Inflammatory macrophage treated with lipopolysaccharide for 1 hour (primary cell): ENCODE measurements at regions not wholly inside any gene's neighbourhood (a gene's known extent, or its start where the extent isn't known, plus 50 kb on each side); places are given as distances from the start of the nearest gene placed in this dataset.

Source experiments
- DNase-seq, 2 donors: peaks; one replicate each; pipeline ENCODE4 v3.0.0-alpha.2; 2020 to 2022

DNA sequence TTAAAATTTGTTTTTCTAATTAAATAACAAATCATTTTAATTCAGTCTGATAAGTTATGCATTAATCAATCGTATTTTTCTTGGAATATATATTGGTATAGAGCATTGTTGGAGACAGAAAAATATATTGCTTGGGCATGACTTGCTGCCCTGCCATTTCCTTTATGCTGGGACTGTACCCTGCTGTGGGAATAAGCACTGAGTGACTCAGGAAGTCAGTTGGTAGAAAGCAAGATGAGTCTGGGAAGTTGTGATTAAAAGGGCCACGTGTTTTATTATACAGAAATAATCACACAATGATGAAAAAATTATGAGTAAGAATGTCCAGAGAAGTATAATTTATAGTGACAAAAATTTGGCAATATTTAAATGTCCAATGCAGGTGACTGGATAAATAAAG is 139.5 kb downstream of the KIF18A start:
- no peak for DNase-seq

DNA sequence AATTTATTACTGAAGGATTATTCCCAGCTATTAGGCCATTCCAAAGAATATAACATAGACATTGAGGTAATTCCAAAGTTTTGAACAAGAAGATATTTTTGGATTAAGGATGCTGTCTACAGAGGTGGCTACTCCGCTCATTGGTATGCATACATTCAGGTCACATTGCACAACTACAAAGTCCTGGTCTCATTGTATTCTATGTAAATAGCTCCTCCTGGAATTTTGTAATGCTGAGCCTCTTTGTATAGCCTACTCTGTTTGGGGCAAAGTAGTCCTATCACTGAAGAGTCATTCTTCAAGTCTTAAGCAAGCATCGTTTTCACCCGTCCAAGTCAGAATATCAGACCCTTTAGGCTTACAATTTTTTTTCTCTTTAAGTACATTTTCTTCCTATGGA is 142.4 kb downstream of the KIF18A start:
- DNase-seq: no peak

DNA sequence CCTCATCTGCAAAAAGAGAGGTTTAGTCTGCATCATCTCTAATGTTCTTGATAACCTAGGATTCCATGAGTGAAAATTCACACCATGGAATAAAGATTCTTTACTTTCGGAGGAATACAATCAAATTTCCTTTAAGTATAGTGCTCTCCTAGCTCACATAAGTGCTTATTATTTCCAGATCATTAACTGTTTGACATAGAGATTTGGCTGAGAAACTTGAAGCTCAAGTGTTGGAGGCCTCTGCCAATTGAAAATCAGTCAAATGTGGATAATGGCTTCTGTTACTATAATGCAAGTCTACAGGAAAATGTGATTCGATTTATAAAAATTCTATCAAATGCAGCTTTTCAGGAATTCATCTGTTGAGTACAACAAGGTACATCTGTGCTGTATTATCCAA is 144.6 kb downstream of the KIF18A start:
- DNase-seq: no peak

DNA sequence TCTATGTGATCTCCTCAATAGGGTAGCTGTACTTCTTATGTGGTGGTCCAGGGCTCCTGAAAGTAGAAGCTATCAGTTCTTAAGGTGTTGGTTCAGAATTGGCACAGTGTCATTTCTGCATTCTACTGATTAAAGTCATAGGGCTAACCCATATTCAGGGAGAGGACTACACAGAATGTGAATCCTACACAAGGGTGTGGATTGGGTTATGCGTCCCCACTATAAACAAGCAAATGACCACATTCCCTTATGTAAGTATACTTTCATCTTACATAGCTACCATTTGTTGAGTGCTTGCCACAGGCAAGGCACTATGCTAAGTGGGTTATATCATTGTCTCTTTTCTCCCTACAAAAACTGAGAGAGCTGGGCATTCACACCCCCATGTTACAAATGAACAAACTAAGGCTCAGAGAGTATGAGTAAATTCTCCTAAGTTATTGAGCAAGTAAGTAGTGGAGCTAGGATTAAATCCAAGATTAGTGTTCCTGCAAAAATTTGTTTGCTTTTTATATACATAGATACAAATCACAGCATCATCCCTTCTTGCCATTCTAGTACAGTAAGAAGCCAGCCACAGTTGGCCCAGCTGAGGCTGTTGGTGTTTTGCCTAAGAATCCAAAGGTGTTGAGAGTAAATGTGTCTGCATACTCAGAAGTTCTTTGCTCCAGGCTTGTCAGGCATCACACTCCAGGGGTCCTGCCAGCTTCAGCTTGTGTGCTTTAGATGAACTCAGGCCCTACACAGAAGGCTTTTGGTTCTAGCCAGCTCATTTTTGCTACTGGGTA is 157.8 kb downstream of the KIF18A start:
- no peak for DNase-seq

DNA sequence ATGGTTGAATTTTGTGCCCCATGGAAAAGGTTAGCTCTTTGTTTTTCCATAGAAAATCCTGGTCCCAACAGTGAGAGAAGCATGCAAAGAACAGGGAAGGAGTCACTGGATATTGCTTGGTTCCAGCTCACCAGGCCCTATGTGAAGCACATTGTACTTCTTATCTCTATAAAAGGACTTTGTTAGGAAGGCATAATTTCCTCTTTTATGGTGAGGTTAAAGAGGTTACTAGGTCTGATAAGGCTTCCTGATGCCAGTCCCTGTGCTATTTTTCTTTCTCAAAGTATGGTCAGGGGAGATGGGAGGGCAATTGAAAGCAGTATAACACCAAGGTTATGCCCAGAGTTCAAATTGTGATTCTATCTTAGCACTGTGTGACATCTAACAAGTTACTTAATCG is 162.6 kb downstream of the KIF18A start:
- no peak for DNase-seq

DNA sequence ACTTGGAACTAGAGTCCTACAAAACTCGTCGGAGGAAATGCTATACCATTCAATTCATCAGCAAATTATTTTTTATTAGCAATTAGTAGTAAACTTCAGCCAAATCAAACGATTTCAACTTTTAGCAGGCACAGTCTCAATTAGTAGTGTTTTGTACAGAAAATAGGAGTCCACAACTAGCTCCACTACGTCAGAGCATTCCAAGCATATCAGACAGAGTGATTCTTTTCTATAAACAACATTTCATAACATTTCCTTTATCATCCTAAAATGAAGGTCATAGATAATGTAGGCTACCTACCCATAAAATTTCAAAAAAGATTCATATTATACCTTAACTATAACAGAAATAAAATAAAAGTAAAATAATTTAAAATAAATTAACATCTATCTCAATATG is 169.9 kb downstream of the KIF18A start:
- DNase-seq: no peak

DNA sequence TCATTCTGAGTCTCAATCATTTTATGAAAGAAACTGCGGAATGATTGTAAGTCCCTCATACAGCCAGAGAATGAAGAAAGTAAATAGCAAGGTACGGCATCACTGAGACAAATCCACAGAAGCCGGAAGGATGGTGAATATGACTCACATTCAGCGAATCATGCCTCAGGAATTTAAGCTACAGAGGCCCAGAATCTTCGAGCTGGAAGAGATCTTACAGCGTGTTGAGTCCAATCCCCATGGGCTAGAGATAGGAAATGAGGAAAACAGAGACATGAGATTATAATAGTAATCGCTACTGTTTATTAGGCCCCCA is 173.2 kb downstream of the KIF18A start:
- DNase-seq: no peak

DNA sequence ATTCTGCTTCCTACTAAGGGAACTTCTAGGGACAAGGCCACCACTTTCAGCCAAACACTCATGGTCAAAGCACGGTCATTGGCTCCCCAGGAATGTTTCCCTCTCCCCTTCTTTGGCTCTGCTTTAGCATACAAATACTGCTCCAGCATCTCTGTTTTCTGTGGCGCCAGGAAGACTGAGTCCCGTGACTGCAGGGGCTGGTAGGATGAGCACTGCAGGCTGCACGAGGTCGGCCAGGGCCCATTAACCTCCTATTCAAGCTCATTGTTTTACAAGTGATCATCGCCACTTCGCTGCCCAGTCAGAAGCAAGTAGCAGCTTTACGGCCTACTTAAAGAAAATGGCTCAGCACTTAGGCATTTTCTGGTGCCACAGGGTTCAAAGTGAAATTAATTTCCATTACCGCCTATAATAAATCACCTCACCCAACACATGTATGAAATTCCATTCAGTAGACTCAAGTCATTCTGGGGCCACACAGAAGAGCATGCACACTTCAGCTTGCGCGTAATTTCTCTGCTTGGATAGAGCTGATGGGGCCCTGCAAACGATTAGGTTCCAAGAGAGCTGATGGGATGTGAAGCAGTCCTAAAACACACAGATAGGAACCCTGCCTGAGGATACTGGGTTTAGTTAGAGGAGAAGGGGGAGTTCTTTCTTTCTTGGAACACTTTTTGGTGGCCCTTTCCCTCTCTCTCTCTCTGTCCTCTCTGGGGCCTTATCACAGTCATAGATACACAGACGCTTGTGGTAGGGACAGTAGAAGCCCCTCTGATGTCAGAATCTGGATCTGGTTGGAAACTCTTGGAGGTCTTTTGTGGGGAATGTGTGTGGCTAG is 173.7 kb downstream of the KIF18A start:
- DNase-seq: no peak

DNA sequence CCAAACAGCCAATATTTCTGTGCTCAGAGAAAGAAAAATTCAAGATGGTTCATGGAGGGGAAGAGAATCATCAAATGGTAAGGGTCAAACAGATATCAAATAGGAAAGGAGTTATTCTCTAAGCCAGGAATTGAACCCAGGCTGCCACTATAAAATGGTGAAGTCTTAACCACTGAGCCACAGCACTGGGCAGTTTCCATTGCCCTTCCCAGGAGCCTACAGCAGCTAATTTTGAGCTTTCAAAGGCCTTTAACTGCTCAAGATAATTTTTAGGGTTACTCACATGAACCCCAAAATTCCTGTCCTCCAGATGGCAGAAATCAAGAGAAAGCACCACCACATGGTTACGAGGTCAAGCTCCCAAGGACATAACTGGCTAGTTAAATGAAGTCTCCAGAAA is 176.2 kb downstream of the KIF18A start:
- no peak for DNase-seq

DNA sequence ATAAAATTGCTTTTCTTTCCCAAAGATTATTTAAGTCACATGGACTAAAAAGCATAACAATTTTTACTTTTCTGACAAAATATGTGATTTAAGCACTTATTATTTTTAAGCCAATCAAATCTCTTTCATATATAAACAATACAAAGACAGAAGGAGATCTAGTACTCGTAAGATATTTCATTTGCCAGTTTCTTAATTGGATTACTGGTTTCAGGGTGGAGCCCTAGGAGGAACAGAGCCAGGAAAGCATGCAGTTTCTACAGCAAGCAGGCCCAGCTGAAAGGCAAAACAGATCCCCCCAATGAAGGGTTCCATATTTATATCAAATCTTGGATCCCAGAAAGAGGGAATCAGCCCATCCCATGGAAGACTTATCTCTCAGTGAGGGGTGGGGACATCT is 177.0 kb downstream of the KIF18A start:
- no peak for DNase-seq

DNA sequence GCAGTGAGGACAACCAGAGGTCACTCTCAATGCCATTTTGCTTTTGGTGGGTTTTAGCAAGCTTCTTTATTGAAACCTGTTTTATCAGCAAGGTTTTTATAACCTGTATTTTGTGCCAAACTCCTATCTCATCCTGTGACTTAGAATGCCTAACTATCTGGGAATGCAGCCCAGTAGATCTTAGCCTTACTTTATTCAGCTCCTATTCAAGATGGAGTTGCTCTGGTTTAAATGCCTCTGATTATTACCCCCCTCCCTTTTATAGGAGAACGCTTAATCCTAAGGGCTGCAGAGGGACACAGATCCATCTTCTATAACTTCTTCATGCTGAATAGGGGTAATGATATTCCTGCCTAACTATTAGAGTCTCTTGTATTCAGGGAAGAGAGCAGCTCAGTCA is 179.1 kb downstream of the KIF18A start:
- no peak for DNase-seq

DNA sequence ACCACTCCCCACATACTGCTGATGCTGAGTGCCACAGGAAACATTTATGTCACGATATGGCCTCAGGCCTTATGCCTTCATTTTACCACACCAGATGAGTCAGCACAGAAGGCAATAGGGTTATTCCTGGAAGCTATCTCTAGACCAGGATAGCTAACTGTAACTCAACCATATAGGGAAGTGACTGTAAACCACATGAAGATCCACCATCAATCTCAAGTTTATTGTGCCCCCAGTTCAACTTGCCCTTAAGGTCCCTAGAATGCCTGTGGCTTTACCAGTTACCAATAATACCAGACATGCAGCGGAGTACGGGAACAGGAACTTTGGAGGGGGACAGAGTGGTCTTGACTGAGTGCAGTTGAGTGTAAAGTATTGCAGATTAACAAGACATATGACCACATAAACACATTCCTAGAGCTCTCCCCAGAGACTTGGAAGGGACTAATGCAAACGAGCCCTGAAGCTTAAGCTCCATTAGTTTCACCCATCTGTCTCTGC is 180.9 kb downstream of the KIF18A start:
- no peak for DNase-seq

DNA sequence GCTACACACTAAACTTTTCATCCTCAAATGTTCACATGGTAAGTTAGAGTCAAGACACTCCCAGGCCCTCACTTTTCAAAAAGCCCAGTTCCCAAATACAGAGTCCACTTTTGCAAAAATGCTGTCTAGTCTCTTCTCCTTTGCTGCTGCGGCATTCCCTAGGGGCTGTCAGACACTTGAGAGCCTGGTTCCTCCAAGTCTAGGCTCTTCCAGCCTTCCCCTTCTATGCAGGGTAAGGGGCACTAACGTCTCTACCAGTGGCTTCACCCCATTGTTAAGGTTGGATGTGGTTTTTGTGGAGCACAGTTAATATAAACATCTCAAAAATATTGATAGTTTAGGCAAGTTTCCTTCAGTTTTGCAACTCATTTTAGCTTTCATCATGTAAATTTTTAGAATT is 181.5 kb downstream of the KIF18A start:
- no peak for DNase-seq

DNA sequence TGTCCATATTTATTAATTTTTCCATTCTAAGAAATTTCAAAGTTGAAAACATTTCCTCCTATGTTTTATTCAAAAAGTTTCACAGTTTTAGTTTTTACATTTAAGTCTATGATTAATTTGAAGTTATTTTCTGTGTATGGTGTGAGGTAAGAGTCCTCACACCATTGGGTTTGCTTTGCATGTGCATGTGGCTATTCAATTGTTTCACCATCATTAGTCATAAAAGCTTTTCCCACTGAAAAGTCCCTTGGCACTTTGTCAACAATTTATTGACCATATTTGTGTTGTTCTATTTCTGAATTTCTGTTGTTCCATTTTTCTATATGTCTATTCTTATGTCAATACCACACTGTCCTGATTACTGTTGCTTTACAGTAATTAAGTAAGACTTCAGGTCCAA is 186.5 kb downstream of the KIF18A start:
- DNase-seq: peak in 1 of 2 donors; percentile 1

DNA sequence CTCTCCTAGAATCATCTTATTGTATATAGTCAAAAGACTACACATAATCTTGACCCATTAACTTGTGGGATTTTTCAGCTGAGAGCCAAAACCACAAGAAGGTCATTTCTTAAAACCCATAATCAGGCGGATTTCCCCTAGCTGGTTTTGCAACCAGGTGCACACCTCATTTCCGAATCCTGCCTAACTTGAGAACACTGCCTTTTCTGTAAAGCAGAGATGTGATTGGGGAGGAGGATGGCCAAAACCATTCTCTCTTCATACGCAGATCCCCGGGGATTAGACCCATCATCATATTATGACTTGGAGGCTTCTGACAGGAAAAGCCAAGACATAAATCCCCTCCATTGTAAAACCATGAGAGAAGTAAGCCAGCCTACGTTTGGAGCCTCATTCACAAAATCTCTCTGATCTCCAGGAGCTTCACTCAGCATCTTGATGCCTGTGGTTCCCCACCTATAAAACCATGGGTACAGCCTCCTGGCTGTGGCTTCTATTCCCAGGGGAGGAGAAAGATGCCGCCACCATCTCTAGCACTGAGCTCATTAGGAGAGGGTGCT is 191.3 kb downstream of the KIF18A start:
- no peak for DNase-seq

DNA sequence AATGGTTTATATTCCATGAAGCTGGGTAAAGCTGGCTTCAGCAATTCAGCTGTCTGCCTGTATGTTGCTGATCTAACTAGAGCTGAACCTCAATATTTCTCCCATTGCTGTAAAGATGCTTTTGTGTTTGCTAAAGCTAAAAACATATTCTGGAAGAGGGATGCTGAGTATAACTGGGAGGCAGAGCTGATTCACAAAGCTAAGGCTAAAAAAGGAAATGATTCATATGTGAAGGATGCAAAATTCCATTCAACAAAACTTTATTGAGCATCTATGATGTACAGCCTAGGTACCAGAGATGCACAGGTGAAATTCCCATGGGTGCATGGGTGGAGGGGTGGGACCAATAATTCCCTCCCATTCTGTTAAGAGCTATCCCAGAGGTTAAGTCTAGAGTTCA is 193.9 kb downstream of the KIF18A start:
- no peak for DNase-seq

DNA sequence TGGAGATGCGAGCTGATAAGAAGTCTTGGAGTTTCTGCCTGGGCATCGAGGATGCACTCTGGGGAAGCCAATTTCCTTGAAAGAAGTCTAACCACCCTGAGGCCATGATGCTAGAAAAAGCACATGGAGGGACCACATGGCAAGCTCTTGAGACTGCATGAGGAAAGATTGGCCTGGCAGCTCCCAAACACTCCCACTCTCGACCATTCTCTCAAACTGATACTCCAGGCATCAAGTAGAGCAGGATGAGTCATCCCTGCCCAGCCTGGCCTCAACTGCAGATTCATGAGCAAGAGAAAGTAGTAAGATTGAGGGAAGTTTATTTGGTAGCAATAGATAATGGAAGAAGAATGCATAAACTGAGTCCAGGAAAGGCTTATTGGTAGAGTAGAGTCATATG is 194.3 kb downstream of the KIF18A start:
- DNase-seq: no peak

DNA sequence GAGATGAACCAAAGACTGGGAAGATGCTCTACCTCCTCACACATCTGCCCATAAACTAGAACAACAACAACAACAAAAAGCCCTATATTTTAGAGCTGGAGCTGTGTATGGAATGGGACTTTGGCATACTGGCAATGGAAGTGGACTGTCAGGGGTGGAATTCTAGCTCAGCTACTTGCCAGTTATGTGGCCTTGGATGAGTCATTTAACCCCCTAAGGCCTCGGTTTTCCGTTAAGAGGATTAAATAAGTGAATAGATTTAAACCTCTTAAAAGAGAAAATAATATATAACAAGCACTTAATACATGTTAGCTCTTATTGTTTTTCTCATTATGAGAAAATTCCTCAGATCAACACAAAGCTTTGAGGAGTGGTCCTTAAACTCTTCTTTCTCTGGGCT is 195.0 kb downstream of the KIF18A start:
- no peak for DNase-seq

DNA sequence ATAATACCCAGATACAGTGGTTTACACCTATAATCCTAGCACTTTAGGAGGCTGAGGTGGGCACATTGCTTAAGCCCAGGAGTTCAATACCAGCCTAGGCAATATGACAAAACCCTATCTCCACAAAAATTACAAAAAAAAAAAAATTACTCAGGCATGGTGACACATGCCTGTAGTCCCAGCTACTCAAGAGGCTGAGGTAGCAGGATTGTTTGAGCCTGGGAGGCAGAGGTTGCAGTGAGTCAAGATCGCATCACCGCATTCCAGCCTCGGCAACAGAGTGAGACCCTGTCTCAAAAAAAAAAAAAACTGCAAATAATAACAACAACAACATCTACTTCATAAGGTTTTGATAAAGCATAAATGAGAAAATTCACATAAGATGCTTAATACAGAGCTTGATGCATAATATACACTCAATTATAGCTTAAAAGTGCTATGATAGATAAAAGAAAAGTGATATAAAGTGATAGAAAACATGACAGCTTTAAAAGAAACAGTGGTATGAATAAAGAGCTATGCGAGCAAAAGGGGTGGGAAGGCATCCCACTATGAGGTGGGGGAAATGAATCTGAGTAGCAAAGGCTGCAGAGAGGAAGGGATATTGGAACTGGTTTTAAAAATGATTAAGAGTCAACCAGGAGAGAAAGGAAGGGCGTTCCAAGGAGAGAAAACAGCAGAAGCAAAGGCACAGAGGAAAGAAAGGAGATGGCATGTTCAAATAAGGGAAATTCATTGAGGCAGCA is 197.6 kb downstream of the KIF18A start:
- no peak for DNase-seq

DNA sequence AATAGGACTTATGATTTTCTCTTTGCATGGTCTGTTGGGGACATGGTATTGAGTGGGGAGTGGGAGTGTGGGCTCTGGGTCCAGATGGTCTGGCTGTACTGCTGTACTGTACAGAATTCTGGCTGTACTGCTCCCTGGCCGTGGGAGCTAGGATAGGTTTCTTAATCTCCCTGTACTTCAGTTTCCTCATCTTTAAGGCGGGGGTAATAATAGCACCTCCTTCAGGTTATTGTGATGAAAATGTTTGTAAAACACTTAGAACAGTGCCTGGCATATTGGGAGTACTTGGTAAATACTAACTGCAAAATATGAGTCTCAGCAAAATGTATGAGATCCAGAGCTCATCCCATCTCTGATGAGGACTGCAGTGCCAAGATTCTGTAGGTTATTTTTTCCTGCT is 198.6 kb downstream of the KIF18A start:
- no peak for DNase-seq

DNA sequence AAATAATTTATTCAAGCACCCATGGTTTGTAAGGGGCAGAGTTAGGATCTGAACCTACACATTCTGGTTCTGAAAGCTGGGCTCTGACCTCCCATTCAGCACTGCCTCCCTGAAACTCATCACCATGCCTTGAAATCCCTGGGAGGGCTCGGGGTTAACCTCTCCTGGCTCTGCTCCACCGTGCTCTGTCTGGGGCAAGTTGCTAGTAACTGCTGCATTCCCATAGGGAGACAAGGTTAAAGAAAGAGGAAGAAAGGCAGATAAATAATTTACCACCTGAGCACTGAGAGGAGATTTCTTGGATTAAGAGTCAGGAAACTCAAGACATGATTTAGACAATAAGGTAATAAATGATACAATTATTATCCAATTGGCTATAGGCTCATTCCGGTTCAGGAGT is 199.3 kb downstream of the KIF18A start:
- DNase-seq: no peak

DNA sequence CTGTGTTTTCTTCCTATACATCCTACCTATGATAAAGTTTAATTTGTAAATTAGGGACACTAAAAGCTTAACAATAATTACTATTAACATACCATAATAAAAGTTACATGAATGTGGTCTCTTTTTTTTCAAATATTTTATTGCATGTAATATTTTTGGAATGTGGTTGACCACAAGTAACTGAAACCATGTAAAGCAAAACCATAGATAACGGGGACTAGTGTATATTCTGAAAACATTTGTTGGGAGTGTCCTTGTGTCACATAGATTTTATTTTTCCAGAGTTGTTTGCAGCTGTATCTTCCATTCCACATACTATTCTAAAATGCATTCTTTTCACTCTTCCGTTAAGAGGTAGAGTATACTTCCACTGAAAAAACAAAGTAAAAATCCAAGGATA is 200.4 kb downstream of the KIF18A start:
- DNase-seq: no peak

DNA sequence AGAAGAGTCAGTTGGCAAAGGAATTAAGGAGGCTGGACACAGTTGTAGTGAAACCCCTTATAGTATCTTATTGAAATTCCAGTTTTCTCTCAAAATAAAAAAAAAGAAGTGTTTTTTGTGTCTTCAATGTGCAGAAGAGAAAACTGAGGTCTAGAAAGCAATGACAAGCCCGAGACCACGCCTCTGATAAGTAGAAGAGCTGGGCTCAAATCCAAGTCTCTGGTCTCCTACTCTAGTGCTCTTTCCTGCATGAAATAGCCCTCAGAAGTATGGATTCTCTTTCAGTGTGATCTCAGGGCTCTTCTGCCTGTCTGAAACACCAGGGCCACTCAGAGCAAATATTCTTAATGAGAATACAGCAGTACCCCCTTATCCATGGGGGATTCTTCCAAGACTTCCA is 200.9 kb downstream of the KIF18A start:
- no peak for DNase-seq
